DND-41 (cell line): ENCODE measurements at regions not wholly inside any gene's neighbourhood (a gene's known extent, or its start where the extent isn't known, plus 50 kb on each side); places are given as distances from the start of the nearest gene placed in this dataset.

Source experiments
- EZH2 ChIP-seq: IDR thresholded peaks from 3 replicates; pipeline ENCODE4 v1.6.1; 2012; ENCODE audit warnings: borderline replicate concordance, low read depth, mild to moderate bottlenecking, moderate library complexity, low read length, inconsistent platforms; ENCODE audit not compliant: severe bottlenecking
- TF ChIP-seq, protein P1 (sequence below): IDR thresholded peaks from 2 replicates; pipeline ENCODE4 v1.5.1; 2012; ENCODE audit warnings: borderline replicate concordance, low read length, moderate library complexity, mild to moderate bottlenecking; ENCODE audit not compliant: poor library complexity, severe bottlenecking; ENCODE audit errors: extremely low read depth

DNA sequence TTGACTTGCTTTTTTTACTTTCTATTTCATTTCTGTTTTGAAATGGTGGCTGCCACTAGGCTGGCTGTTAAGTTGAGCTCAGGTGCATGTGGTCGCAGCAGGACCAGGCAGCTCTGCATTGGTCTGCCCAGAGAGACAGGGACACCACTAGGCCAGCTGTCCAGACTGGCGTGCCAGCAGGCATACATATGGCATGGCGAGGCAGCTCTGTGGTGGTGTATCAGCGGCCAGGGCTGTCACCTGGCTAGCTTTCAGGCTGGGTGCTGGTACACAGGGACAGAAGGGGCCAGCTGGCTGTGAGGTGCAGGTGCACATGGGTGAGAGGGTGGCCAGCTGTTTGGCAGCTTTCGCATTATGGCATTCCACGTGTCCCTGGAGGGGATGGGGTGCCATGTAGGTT is 654.0 kb upstream of the ACO1 start:
- TF ChIP-seq, protein P1, sequence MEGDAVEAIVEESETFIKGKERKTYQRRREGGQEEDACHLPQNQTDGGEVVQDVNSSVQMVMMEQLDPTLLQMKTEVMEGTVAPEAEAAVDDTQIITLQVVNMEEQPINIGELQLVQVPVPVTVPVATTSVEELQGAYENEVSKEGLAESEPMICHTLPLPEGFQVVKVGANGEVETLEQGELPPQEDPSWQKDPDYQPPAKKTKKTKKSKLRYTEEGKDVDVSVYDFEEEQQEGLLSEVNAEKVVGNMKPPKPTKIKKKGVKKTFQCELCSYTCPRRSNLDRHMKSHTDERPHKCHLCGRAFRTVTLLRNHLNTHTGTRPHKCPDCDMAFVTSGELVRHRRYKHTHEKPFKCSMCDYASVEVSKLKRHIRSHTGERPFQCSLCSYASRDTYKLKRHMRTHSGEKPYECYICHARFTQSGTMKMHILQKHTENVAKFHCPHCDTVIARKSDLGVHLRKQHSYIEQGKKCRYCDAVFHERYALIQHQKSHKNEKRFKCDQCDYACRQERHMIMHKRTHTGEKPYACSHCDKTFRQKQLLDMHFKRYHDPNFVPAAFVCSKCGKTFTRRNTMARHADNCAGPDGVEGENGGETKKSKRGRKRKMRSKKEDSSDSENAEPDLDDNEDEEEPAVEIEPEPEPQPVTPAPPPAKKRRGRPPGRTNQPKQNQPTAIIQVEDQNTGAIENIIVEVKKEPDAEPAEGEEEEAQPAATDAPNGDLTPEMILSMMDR: no peak
- TF ChIP-seq EZH2: no peak
